ENCODE measurements at regions not wholly inside any gene's neighbourhood (a gene's known extent, or its start where the extent isn't known, plus 50 kb on each side); places are given as distances from the start of the nearest gene placed in this dataset.
"Not testable (repeated sequence)": the region's sequence is repeated elsewhere in the genome, so short reads cannot be mapped to it uniquely, and the experiment has no call there.

- H3K4me1 Mint-ChIP-seq (ENCODE audit: low read depth); H3K36me3 Mint-ChIP-seq (ENCODE audit: low read depth); POLR2A ChIA-PET; CTCF ChIA-PET; H3K27ac Mint-ChIP-seq; H3K27me3 Mint-ChIP-seq (ENCODE audit: low read depth); DNase-seq; ATAC-seq; H3K9me3 Mint-ChIP-seq (ENCODE audit: insufficient read depth); H3K4me3 Mint-ChIP-seq: not testable (repeated sequence)
These were observed 748.5 kb downstream of the EPHA4 start for GRCh38 chr2:220823590-220823989.

GRCh38 chr2:220833446-220833845, 738.7 kb downstream of the EPHA4 start:
- ChIA-PET CTCF (no interaction called here), POLR2A (no interaction called here)
- DNase-seq (no peak), ATAC-seq (no peak)
- Mint-ChIP-seq H3K4me3 (no peak overlapping the region), H3K9me3 (ENCODE audit: insufficient read depth) (no peaks in the 10 kb centered on the region), H3K36me3 (ENCODE audit: low read depth) (no peaks in the 10 kb centered on the region), H3K27me3 (ENCODE audit: low read depth) (no peaks in the 10 kb centered on the region), H3K4me1 (ENCODE audit: low read depth) (no peaks in the 10 kb centered on the region), H3K27ac (no peak overlapping the region)

- Mint-ChIP-seq H3K36me3 (ENCODE audit: low read depth) (no peaks in the 10 kb centered on the region), H3K4me1 (ENCODE audit: low read depth) (no peaks in the 10 kb centered on the region), H3K4me3 (no peak overlapping the region), H3K27ac (no peak overlapping the region), H3K9me3 (ENCODE audit: insufficient read depth) (no peaks in the 10 kb centered on the region), H3K27me3 (ENCODE audit: low read depth) (no peaks in the 10 kb centered on the region)
- POLR2A ChIA-PET = no interaction called here
- CTCF ChIA-PET = no interaction called here
- no peak for ATAC-seq
- DNase-seq = no peak
These were observed 736.5 kb downstream of the EPHA4 start for GRCh38 chr2:220835583-220835982.

- no peaks in the 10 kb centered on the region for H3K27me3 Mint-ChIP-seq (ENCODE audit: low read depth)
- H3K4me1 Mint-ChIP-seq (ENCODE audit: low read depth) = no peaks in the 10 kb centered on the region
- no peaks in the 10 kb centered on the region for H3K36me3 Mint-ChIP-seq (ENCODE audit: low read depth)
- POLR2A ChIA-PET = no interaction called here
- no peak overlapping the region for H3K4me3 Mint-ChIP-seq
- H3K27ac Mint-ChIP-seq = no peak overlapping the region
- DNase-seq (no peak), ATAC-seq (no peak)
- CTCF ChIA-PET = no interaction called here
- no peaks in the 10 kb centered on the region for H3K9me3 Mint-ChIP-seq (ENCODE audit: insufficient read depth)
These were observed 734.9 kb downstream of the EPHA4 start for GRCh38 chr2:220837226-220837625.

- Mint-ChIP-seq H3K9me3 (ENCODE audit: insufficient read depth) (no peaks in the 10 kb centered on the region), H3K4me3 (no peak overlapping the region), H3K27ac (no peak overlapping the region), H3K27me3 (ENCODE audit: low read depth) (no peaks in the 10 kb centered on the region), H3K4me1 (ENCODE audit: low read depth) (no peaks in the 10 kb centered on the region), H3K36me3 (ENCODE audit: low read depth) (no peaks in the 10 kb centered on the region)
- DNase-seq (no peak), ATAC-seq (no peak)
- ChIA-PET POLR2A (interaction anchor here (0.7 kb wide), 1 partner anchor 418 kb away, joined by 3 read pairs; no protein-coding TSS in a partner anchor), CTCF (no interaction called here)
These were observed 729.0 kb downstream of the EPHA4 start for GRCh38 chr2:220842901-220843665.

- Mint-ChIP-seq H3K9me3 (ENCODE audit: insufficient read depth) (no peaks in the 10 kb centered on the region), H3K4me1 (ENCODE audit: low read depth) (no peaks in the 10 kb centered on the region), H3K27ac (no peak overlapping the region), H3K36me3 (ENCODE audit: low read depth) (no peaks in the 10 kb centered on the region), H3K27me3 (ENCODE audit: low read depth) (no peaks in the 10 kb centered on the region), H3K4me3 (no peak overlapping the region)
- ATAC-seq (no peak), DNase-seq (no peak)
- CTCF ChIA-PET = no interaction called here
- POLR2A ChIA-PET = no interaction called here
These were observed 726.3 kb downstream of the EPHA4 start for GRCh38 chr2:220845766-220846273.

- H3K36me3 Mint-ChIP-seq (ENCODE audit: low read depth) = no peaks in the 10 kb centered on the region
- DNase-seq (no peak), ATAC-seq (no peak)
- no peaks in the 10 kb centered on the region for H3K4me1 Mint-ChIP-seq (ENCODE audit: low read depth)
- H3K4me3 Mint-ChIP-seq = no peak overlapping the region
- ChIA-PET CTCF (no interaction called here), POLR2A (interaction anchor here (0.6 kb wide), 1 partner anchor 405 kb away, joined by 3 read pairs; no protein-coding TSS in a partner anchor)
- no peaks in the 10 kb centered on the region for H3K27me3 Mint-ChIP-seq (ENCODE audit: low read depth)
- no peaks in the 10 kb centered on the region for H3K9me3 Mint-ChIP-seq (ENCODE audit: insufficient read depth)
- no peak overlapping the region for H3K27ac Mint-ChIP-seq
These were observed 725.1 kb downstream of the EPHA4 start for GRCh38 chr2:220847006-220847405.

GRCh38 chr2:220847589-220847988, 724.5 kb downstream of the EPHA4 start:
- no peak overlapping the region for H3K27ac Mint-ChIP-seq
- no peak overlapping the region for H3K4me3 Mint-ChIP-seq
- no peaks in the 10 kb centered on the region for H3K9me3 Mint-ChIP-seq (ENCODE audit: insufficient read depth)
- ChIA-PET CTCF (no interaction called here), POLR2A (no interaction called here)
- ATAC-seq = no peak
- no peak for DNase-seq
- H3K36me3 Mint-ChIP-seq (ENCODE audit: low read depth) = no peaks in the 10 kb centered on the region
- H3K27me3 Mint-ChIP-seq (ENCODE audit: low read depth) = no peaks in the 10 kb centered on the region
- H3K4me1 Mint-ChIP-seq (ENCODE audit: low read depth) = no peaks in the 10 kb centered on the region

GRCh38 chr2:220849433-220849832, 722.7 kb downstream of the EPHA4 start:
- H3K4me1 Mint-ChIP-seq (ENCODE audit: low read depth) = no peaks in the 10 kb centered on the region
- H3K27me3 Mint-ChIP-seq (ENCODE audit: low read depth) = no peaks in the 10 kb centered on the region
- no peak overlapping the region for H3K4me3 Mint-ChIP-seq
- no peaks in the 10 kb centered on the region for H3K36me3 Mint-ChIP-seq (ENCODE audit: low read depth)
- POLR2A ChIA-PET = no interaction called here
- CTCF ChIA-PET = no interaction called here
- H3K9me3 Mint-ChIP-seq (ENCODE audit: insufficient read depth) = no peaks in the 10 kb centered on the region
- no peak for ATAC-seq
- H3K27ac Mint-ChIP-seq = no peak overlapping the region
- DNase-seq = no peak

GRCh38 chr2:220850116-220850515, 722.0 kb downstream of the EPHA4 start:
- DNase-seq = no peak
- ATAC-seq = no peak
- Mint-ChIP-seq H3K27me3 (ENCODE audit: low read depth) (no peaks in the 10 kb centered on the region), H3K36me3 (ENCODE audit: low read depth) (no peaks in the 10 kb centered on the region), H3K4me3 (no peak overlapping the region), H3K27ac (no peak overlapping the region), H3K9me3 (ENCODE audit: insufficient read depth) (no peaks in the 10 kb centered on the region), H3K4me1 (ENCODE audit: low read depth) (no peaks in the 10 kb centered on the region)
- CTCF ChIA-PET = no interaction called here
- POLR2A ChIA-PET = no interaction called here

- H3K36me3 Mint-ChIP-seq (ENCODE audit: low read depth) = no peaks in the 10 kb centered on the region
- POLR2A ChIA-PET = no interaction called here
These were observed 716.8 kb downstream of the EPHA4 start for GRCh38 chr2:220855296-220855695.

GRCh38 chr2:220856486-220856885, 715.6 kb downstream of the EPHA4 start:
- Mint-ChIP-seq H3K27ac (no peak overlapping the region), H3K4me1 (ENCODE audit: low read depth) (no peaks in the 10 kb centered on the region), H3K4me3 (no peak overlapping the region), H3K36me3 (ENCODE audit: low read depth) (no peaks in the 10 kb centered on the region), H3K27me3 (ENCODE audit: low read depth) (no peaks in the 10 kb centered on the region), H3K9me3 (ENCODE audit: insufficient read depth) (no peaks in the 10 kb centered on the region)
- POLR2A ChIA-PET = no interaction called here
- ATAC-seq (no peak), DNase-seq (no peak)
- CTCF ChIA-PET = no interaction called here

More at GRCh38 chr2:220855296-220855695, 716.8 kb downstream of the EPHA4 start:
- no peak for ATAC-seq
- Mint-ChIP-seq H3K9me3 (ENCODE audit: insufficient read depth) (no peaks in the 10 kb centered on the region), H3K27ac (no peak overlapping the region), H3K4me1 (ENCODE audit: low read depth) (no peaks in the 10 kb centered on the region), H3K4me3 (no peak overlapping the region), H3K27me3 (ENCODE audit: low read depth) (no peaks in the 10 kb centered on the region)
- CTCF ChIA-PET = no interaction called here
- no peak for DNase-seq

GRCh38 chr2:220857368-220857767, 714.7 kb downstream of the EPHA4 start:
- Mint-ChIP-seq H3K27ac (no peak overlapping the region), H3K4me1 (ENCODE audit: low read depth) (no peaks in the 10 kb centered on the region), H3K4me3 (no peak overlapping the region), H3K9me3 (ENCODE audit: insufficient read depth) (no peaks in the 10 kb centered on the region), H3K27me3 (ENCODE audit: low read depth) (no peaks in the 10 kb centered on the region), H3K36me3 (ENCODE audit: low read depth) (no peaks in the 10 kb centered on the region)
- no peak for ATAC-seq
- CTCF ChIA-PET = no interaction called here
- no peak for DNase-seq
- POLR2A ChIA-PET = no interaction called here
